ENCODE measurements at regions not wholly inside any gene's neighbourhood (a gene's known extent, or its start where the extent isn't known, plus 50 kb on each side); places are given as distances from the start of the nearest gene placed in this dataset.

DNA sequence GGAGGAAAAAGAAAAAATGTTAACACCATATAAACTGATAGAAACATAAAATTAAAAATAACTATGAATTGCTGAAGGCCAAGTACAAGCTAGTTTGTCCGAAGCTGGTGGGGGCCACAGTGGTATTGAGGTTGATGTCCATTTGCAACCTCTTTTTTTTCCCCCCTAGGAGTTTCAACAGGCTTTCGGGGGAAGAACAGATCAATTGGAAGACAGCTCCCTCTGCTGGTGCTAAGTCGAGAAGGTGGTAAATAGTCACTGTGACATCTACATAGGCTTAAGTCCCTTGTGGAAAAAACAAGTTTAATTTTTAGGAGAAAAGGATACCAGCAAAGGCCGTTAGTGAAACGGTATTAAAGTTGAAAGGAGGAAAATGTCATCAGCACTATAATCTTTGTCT lies 115.7 kb upstream of the ZXDA start:
- no peak overlapping the region for H3K4me3 ChIP-seq (ENCODE audit: low read depth in 2 of 2, low read length in 2 of 2)
- POLR2A ChIA-PET: no interaction called here
- H3K4me1 ChIP-seq (ENCODE audit: control insufficient read depth, insufficient read depth, low read length): no peaks in the 10 kb centered on the region
- no peaks in the 10 kb centered on the region for H3K36me3 ChIP-seq (ENCODE audit: control insufficient read depth, insufficient read depth, low read length)
- ATAC-seq (0 out of 2 replicates have a peak, but pooled peaks have one; percentile 65), DNase-seq (ENCODE audit: low read depth, low spot score) (peak; percentile 22)
- no peak overlapping the region for H3K27ac ChIP-seq (ENCODE audit: low read length)
- no TSS peak for BruUV-seq (replicated peaks)
- TF ChIP-seq TCF7L2 (IDR thresholded peaks at IDR 0.05; ENCODE audit: low read depth, low read length): no peak
- TF ChIP-seq, protein P1, sequence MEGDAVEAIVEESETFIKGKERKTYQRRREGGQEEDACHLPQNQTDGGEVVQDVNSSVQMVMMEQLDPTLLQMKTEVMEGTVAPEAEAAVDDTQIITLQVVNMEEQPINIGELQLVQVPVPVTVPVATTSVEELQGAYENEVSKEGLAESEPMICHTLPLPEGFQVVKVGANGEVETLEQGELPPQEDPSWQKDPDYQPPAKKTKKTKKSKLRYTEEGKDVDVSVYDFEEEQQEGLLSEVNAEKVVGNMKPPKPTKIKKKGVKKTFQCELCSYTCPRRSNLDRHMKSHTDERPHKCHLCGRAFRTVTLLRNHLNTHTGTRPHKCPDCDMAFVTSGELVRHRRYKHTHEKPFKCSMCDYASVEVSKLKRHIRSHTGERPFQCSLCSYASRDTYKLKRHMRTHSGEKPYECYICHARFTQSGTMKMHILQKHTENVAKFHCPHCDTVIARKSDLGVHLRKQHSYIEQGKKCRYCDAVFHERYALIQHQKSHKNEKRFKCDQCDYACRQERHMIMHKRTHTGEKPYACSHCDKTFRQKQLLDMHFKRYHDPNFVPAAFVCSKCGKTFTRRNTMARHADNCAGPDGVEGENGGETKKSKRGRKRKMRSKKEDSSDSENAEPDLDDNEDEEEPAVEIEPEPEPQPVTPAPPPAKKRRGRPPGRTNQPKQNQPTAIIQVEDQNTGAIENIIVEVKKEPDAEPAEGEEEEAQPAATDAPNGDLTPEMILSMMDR (IDR thresholded peaks at IDR 0.05): peak; percentile 72
- TF ChIP-seq, protein P2, sequence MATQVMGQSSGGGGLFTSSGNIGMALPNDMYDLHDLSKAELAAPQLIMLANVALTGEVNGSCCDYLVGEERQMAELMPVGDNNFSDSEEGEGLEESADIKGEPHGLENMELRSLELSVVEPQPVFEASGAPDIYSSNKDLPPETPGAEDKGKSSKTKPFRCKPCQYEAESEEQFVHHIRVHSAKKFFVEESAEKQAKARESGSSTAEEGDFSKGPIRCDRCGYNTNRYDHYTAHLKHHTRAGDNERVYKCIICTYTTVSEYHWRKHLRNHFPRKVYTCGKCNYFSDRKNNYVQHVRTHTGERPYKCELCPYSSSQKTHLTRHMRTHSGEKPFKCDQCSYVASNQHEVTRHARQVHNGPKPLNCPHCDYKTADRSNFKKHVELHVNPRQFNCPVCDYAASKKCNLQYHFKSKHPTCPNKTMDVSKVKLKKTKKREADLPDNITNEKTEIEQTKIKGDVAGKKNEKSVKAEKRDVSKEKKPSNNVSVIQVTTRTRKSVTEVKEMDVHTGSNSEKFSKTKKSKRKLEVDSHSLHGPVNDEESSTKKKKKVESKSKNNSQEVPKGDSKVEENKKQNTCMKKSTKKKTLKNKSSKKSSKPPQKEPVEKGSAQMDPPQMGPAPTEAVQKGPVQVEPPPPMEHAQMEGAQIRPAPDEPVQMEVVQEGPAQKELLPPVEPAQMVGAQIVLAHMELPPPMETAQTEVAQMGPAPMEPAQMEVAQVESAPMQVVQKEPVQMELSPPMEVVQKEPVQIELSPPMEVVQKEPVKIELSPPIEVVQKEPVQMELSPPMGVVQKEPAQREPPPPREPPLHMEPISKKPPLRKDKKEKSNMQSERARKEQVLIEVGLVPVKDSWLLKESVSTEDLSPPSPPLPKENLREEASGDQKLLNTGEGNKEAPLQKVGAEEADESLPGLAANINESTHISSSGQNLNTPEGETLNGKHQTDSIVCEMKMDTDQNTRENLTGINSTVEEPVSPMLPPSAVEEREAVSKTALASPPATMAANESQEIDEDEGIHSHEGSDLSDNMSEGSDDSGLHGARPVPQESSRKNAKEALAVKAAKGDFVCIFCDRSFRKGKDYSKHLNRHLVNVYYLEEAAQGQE (IDR thresholded peaks at IDR 0.05; ENCODE audit: insufficient read depth in 1 of 2, low read depth in 2 of 2, low read length in 1 of 2): no peak
- TF ChIP-seq SIN3A (IDR thresholded peaks at IDR 0.05; ENCODE audit: borderline replicate concordance, insufficient read depth, low read depth, low read length): no peak
- TF ChIP-seq POLR2AphosphoS5 (IDR thresholded peaks at IDR 0.05; ENCODE audit: low read depth, low read length): no peak
- in situ Hi-C loops (cut with HindIII; ENCODE audit: low pct_unique_long_range_greater_than_20kb, low sequenced_read_pairs): no loop called here
- H3K27me3 ChIP-seq (ENCODE audit: control insufficient read depth, insufficient read depth, low read length): no peaks in the 10 kb centered on the region
- intact Hi-C loops (cut with micrococcal nuclease; ENCODE audit: unreplicated experiment): loop anchor here (1.0 to 5.0 kb wide), 2 partner anchors 49 to 205 kb away; no protein-coding TSS in a partner anchor
- CTCF ChIA-PET: interaction anchor here (0.7 kb wide), 1 partner anchor 35 kb away, joined by 3 read pairs; no protein-coding TSS in a partner anchor
- no peaks in the 10 kb centered on the region for H3K9me3 ChIP-seq (ENCODE audit: control insufficient read depth, insufficient read depth, low read depth, low read length)

DNA sequence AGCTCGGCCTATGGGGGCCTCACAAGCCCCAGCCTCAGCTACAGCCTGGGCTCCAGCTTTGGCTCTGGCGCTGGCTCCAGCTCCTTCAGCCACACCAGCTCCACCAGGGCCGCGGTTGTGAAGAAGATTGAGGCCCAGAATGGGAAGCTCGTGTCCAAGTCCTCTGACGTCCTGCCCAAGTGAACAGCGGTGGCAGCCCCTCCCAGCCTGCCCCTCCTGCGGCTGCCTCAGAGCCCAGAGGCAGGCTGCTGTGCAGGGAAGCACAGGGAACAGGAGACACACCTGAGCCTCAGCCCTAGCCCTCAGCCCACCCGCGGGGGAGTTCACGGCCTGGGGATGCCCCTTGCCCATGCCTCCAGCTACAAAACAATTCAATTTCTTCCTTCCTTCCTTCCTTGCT lies 75.7 kb upstream of the ZXDA start:
- ChIA-PET CTCF (no interaction called here), POLR2A (no interaction called here)
- TF ChIP-seq, protein P2 (IDR thresholded peaks at IDR 0.05; ENCODE audit: insufficient read depth in 1 of 2, low read depth in 2 of 2, low read length in 1 of 2): no peak
- no peak for TF ChIP-seq TCF7L2 (IDR thresholded peaks at IDR 0.05; ENCODE audit: low read depth, low read length)
- TF ChIP-seq, protein P1 (IDR thresholded peaks at IDR 0.05): no peak
- no peak for TF ChIP-seq SIN3A (IDR thresholded peaks at IDR 0.05; ENCODE audit: borderline replicate concordance, insufficient read depth, low read depth, low read length)
- TF ChIP-seq POLR2AphosphoS5 (IDR thresholded peaks at IDR 0.05; ENCODE audit: low read depth, low read length): no peak
- no peaks in the 10 kb centered on the region for H3K27me3 ChIP-seq (ENCODE audit: control insufficient read depth, insufficient read depth, low read length)
- intact Hi-C loops (cut with micrococcal nuclease; ENCODE audit: unreplicated experiment) (no loop called here), in situ Hi-C loops (cut with HindIII; ENCODE audit: low pct_unique_long_range_greater_than_20kb, low sequenced_read_pairs) (no loop called here)
- no peak overlapping the region for H3K27ac ChIP-seq (ENCODE audit: low read length)
- no peak for ATAC-seq
- no peaks in the 10 kb centered on the region for H3K4me1 ChIP-seq (ENCODE audit: control insufficient read depth, insufficient read depth, low read length)
- H3K9me3 ChIP-seq (ENCODE audit: control insufficient read depth, insufficient read depth, low read depth, low read length): no peaks in the 10 kb centered on the region; the same call in 1 of the 2 replicates
- DNase-seq (ENCODE audit: low read depth, low spot score): no peak
- H3K36me3 ChIP-seq (ENCODE audit: control insufficient read depth, insufficient read depth, low read length): no peaks in the 10 kb centered on the region
- BruUV-seq (replicated peaks): no TSS peak
- no peak overlapping the region for H3K4me3 ChIP-seq (ENCODE audit: low read depth in 2 of 2, low read length in 2 of 2)

All from Panc1 (cell line).